Heart left ventricle (tissue), 13 donors: ENCODE measurements at regions not wholly inside any gene's neighbourhood (a gene's known extent, or its start where the extent isn't known, plus 50 kb on each side); places are given as distances from the start of the nearest gene placed in this dataset.

Experiments used
- POLR2A ChIP-seq, 2 donors: fragments of 450-650 bp; IDR thresholded peaks; one replicate each; pipeline ENCODE4 v1.6.1; 2017; ENCODE audit warnings: antibody characterized with exemption in 2 of 2, mild to moderate bottlenecking in 2 of 2, moderate library complexity in 2 of 2
- TF ChIP-seq, protein P1 (sequence below), 12 donors: fragments of 200-600 bp; sonication (generic) in 4 of 12; IDR thresholded peaks; one replicate each; pipeline versions ENCODE4 v1.5.0 to v1.8.0; 2018 to 2022; ENCODE audit warnings: antibody characterized with exemption in 12 of 12, mild to moderate bottlenecking in 5 of 12
- donor health status: ischemic (EF 13 %, LVEDD 7.1; RV severe dilation, severe dysfunction).
- donor health status: DM: no; HTN: yes; CAD: no.
- donor health status: DM: no; HTN: no; CAD: no.
- donor health status: ischemic (EF 25% LVEDD 6.9; RV normal size, moderate dysfunction).
- donor health status: ischemic (EF 25% LVEDD 5.7; RV mildly dilated, moderate dysfunction).
- donor health status: ischemic (EF 35%, LVEDD 5.7; RV mildly dilated, moderate dysfunction).
- donor health status: nonischemic (EF 11% LVEDD 7.7; RV severe dilation, severe dysfunction).
- donor health status: DM: yes; HTN: yes; CAD: no.
- donor health status: PGD.
- donor health status: ischemic (EF 29% LVEDD 5.4; RV normal size, mild dysfunction).
- donor health status: nonischemic (EF 23%, LVEDD 6.1; RV moderate dilation, normal function).

DNA sequence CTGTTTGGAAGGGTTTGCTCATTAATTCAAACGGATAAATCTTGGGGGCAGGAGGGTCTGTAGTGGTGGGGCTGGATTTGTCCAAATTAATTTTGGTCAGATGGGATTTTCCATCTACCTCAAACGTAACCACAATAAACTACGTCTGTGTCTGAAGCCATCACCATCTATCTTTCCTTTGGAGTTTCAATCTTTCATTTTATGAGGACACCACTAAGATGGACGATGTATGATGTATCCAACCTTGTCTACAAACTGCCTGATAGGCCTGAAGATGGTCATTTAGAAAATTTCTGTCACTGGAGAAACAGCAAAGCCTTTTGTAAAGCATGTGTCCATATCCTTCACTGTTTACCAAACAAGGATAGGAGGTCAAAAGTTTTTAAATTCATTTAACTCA lies 138.6 kb upstream of the MARCKS start:
- no peak for TF ChIP-seq POLR2A (IDR thresholded peaks at IDR 0.05)
- TF ChIP-seq, protein P1, sequence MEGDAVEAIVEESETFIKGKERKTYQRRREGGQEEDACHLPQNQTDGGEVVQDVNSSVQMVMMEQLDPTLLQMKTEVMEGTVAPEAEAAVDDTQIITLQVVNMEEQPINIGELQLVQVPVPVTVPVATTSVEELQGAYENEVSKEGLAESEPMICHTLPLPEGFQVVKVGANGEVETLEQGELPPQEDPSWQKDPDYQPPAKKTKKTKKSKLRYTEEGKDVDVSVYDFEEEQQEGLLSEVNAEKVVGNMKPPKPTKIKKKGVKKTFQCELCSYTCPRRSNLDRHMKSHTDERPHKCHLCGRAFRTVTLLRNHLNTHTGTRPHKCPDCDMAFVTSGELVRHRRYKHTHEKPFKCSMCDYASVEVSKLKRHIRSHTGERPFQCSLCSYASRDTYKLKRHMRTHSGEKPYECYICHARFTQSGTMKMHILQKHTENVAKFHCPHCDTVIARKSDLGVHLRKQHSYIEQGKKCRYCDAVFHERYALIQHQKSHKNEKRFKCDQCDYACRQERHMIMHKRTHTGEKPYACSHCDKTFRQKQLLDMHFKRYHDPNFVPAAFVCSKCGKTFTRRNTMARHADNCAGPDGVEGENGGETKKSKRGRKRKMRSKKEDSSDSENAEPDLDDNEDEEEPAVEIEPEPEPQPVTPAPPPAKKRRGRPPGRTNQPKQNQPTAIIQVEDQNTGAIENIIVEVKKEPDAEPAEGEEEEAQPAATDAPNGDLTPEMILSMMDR (IDR thresholded peaks at IDR 0.05) = no peak
